GM12878 (cell line): ENCODE measurements at regions not wholly inside any gene's neighbourhood (a gene's known extent, or its start where the extent isn't known, plus 50 kb on each side); places are given as distances from the start of the nearest gene placed in this dataset.

Experiments used
- ATAC-seq: fragments of 200-7000 bp; cut with Tn5 transposase; 3 replicates; pipeline ENCODE4 v1.9.1; 2020; ENCODE audit warnings: mild to moderate bottlenecking, moderate library complexity
- BruUV-seq: library from RNA; stranded (reverse); fragments of 400-500 nt; replicated peaks from 2 replicates; lab custom pipeline; 2021; lab: Mats Ljungman, UMichigan
- CTCF ChIA-PET: fragments of 300-600 bp; sonication (Branson Sonifier 250); formaldehyde crosslinking; extraction: SDS; loops from one replicate; lab custom pipeline; 2021; ENCODE audit warnings: inconsistent platforms; lab: Yijun Ruan, JAX
- POLR2A ChIA-PET: fragments of 350-600 bp; formaldehyde crosslinking; extraction: SDS; loops from one replicate; lab custom pipeline; 2021; ENCODE audit warnings: inconsistent platforms; lab: Charles Lee
- RAD21 ChIA-PET: fragments of 300-600 bp; sonication (Branson Sonifier 250); formaldehyde crosslinking; loops from one replicate; lab custom pipeline; 2023; ENCODE audit warnings: antibody characterized with exemption; ENCODE audit not compliant: unreplicated experiment; lab: Charles Lee
- SMC1A ChIA-PET: fragments of 300-600 bp; sonication (Branson Sonifier 250); formaldehyde crosslinking; loops from one replicate; lab custom pipeline; 2023; ENCODE audit not compliant: unreplicated experiment, uncharacterized antibody; lab: Charles Lee
- DNase-seq: peaks from one replicate; pipeline ENCODE4 v3.0.0-alpha.2; 2011; ENCODE audit warnings: low read depth, low spot score
- FAIRE-seq: peaks from 3 replicates; lab custom pipeline; 2011; peaks lifted over from hg19 to GRCh38; lab: Jason Lieb, UNC
- H2AFZ ChIP-seq: 2 replicates; pipeline ENCODE4 v1.6.0; 2011; ENCODE audit warnings: low read depth, low read length, control low read depth; ENCODE audit not compliant: control insufficient read depth
- H3K27ac ChIP-seq: 2 replicates; pipeline ENCODE4 v1.5.1; 2011; ENCODE audit warnings: control low read depth; ENCODE audit not compliant: control insufficient read depth, insufficient read depth
- H3K27me3 ChIP-seq, 2 experiments: replicated peaks in 1 of 2; 2 replicates each; pipeline versions ENCODE4 v1.6.0 to v1.6.1; 2011; ENCODE audit warnings: low read length in 1 of 2; ENCODE audit not compliant: control insufficient read depth in 2 of 2, insufficient read depth in 2 of 2
- H3K36me3 ChIP-seq, 2 experiments: 2 replicates each; pipeline ENCODE4 v1.5.1; 2011; ENCODE audit warnings: low read length in 1 of 2; ENCODE audit not compliant: control insufficient read depth in 2 of 2, insufficient read depth in 2 of 2
- H3K4me1 ChIP-seq: 2 replicates; pipeline ENCODE4 v1.6.1; 2011; ENCODE audit warnings: mild to moderate bottlenecking, low read length, moderate library complexity, mixed read lengths; ENCODE audit not compliant: control insufficient read depth, insufficient read depth
- H3K4me2 ChIP-seq: 2 replicates; pipeline ENCODE4 v1.6.0; 2011; ENCODE audit warnings: control low read depth; ENCODE audit not compliant: control insufficient read depth, insufficient read depth
- H3K4me3 ChIP-seq: fragments of 200-600 bp; sonication (generic); 2 replicates; pipeline ENCODE4 v1.5.1; 2016
- H3K79me2 ChIP-seq: 2 replicates; pipeline ENCODE4 v1.6.0; 2011; ENCODE audit warnings: low read length; ENCODE audit not compliant: control insufficient read depth, insufficient read depth
- H3K9ac ChIP-seq: 2 replicates; pipeline ENCODE4 v1.8.0; 2011; ENCODE audit warnings: low read length, control low read depth, mixed read lengths; ENCODE audit not compliant: control insufficient read depth, insufficient read depth
- H3K9me3 ChIP-seq: replicated peaks from 3 replicates; pipeline ENCODE4 v1.5.1; 2011; ENCODE audit warnings: mild to moderate bottlenecking, low read length; ENCODE audit not compliant: control insufficient read depth, insufficient read depth
- H4K20me1 ChIP-seq: 2 replicates; pipeline ENCODE4 v1.6.0; 2011; ENCODE audit not compliant: control insufficient read depth, insufficient read depth
- ASH2L ChIP-seq: fragments of 300-600, 200-600 bp; sonication (generic); IDR thresholded peaks from 2 replicates; pipeline ENCODE4 v1.6.1; 2017; ENCODE audit warnings: low read depth, mild to moderate bottlenecking, borderline replicate concordance
- ETV6 ChIP-seq, 2 experiments: fragments of 450-650 bp in 1 of 2; IDR thresholded peaks in 1 of 2; conservative IDR thresholded peaks in 1 of 2; 2 replicates each; pipeline ENCODE4 v1.6.1; 2014; ENCODE audit warnings: antibody characterized with exemption in 1 of 2, borderline replicate concordance in 1 of 2, low read depth in 1 of 2, mild to moderate bottlenecking in 1 of 2, moderate library complexity in 1 of 2
- REST ChIP-seq: IDR thresholded peaks from 2 replicates; pipeline ENCODE4 v1.6.1; 2012; ENCODE audit warnings: mild to moderate bottlenecking, low read depth, low read length
- SMAD1 ChIP-seq: fragments of 450-650 bp; IDR thresholded peaks from 2 replicates; pipeline ENCODE4 v1.6.1; 2018; ENCODE audit warnings: mild to moderate bottlenecking, low read depth; ENCODE audit not compliant: partially characterized antibody
- ZNF274 ChIP-seq: IDR thresholded peaks from one replicate; pipeline ENCODE4 v1.8.0; 2011; ENCODE audit not compliant: insufficient read length, insufficient read depth
- WGBS: methylation state at CpG from one replicate; pipeline ENCODE4 v1.1.6; 2016; ENCODE audit warnings: low lambda C conversion rate; ENCODE audit not compliant: insufficient replicate concordance, insufficient coverage; ENCODE audit errors: missing lambda C conversion rate; 5-methylcytosine and 5-hydroxymethylcytosine counted together
- in situ Hi-C: fragments of 300-500 bp; cut with MboI; formaldehyde crosslinking; loops from 9 replicates; pipeline ENCODE4 v1.14.3; 2018; ENCODE audit warnings: mixed read lengths
- intact Hi-C: fragments of 100-400 bp; cut with micrococcal nuclease; formaldehyde crosslinking; loops from one replicate; pipeline ENCODE4 v1.14.2; 2022; ENCODE audit not compliant: unreplicated experiment

- no peak for DNase-seq
- ChIA-PET SMC1A (no interaction called here), CTCF (no interaction called here), POLR2A (no interaction called here)
- no peak overlapping the region for H3K4me2 ChIP-seq
- intact Hi-C loops = no loop called here
- no peaks in the 10 kb centered on the region for H3K9me3 ChIP-seq
- no peaks in the 10 kb centered on the region for H3K36me3 ChIP-seq
- BruUV-seq = no TSS peak
- no peaks in the 10 kb centered on the region for H3K27me3 ChIP-seq
- no peak overlapping the region for H3K4me3 ChIP-seq
- H3K9ac ChIP-seq = no peak overlapping the region
- no peak overlapping the region for H2AFZ ChIP-seq
- ATAC-seq = no peak
- no peak for TF ChIP-seq REST
- no peak for TF ChIP-seq ASH2L
- no peak for TF ChIP-seq ZNF274
- no peak for TF ChIP-seq SMAD1
- no peak for TF ChIP-seq ETV6 (conservative IDR thresholded peaks at IDR 0.05 in 1 of 2, IDR thresholded peaks at IDR 0.05 in 1 of 2; ENCODE audit: borderline replicate concordance in 1 of 2, low read depth in 1 of 2)
- TF ChIP-seq, all 136 proteins: peak for 0
- FAIRE-seq = no peak
- in situ Hi-C loops = no loop called here
- Histone ChIP-seq H3K79me2 (no peaks in the 10 kb centered on the region), H3K4me1 (no peaks in the 10 kb centered on the region), H4K20me1 (no peaks in the 10 kb centered on the region), H3K27ac (no peak overlapping the region)
- RAD21 ChIA-PET = no interaction called here
- WGBS = 10% methylated on average over 3 of the region's 3 CpGs
These were observed 545.4 kb downstream of the TUSC7 start for GRCh38 chr3:117254985-117255384.
